ENCODE measurements at regions not wholly inside any gene's neighbourhood (a gene's known extent, or its start where the extent isn't known, plus 50 kb on each side); places are given as distances from the start of the nearest gene placed in this dataset.

DNA sequence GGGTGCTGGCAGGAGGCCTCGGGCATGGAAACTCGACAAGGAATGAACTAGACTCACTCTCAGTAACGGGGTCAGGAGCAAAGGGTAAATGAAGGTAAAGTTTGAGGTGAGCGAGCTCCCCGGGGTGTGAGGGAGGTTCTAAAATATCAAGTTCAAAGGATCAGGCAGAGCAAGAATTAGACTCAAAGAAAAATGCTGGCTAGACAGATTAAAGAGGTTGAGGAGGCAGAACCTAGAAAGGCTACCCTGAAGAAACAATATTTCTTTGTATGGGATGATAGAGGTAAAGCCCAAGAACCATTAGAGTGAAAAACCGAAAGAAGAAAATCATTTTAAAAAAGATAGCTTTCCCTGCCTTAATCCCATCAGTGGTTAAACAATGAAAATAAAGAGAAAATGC, 386.7 kb upstream of the MEF2C start:
- TF ChIP-seq POLR2A (IDR thresholded peaks at IDR 0.05; ENCODE audit: low read depth, low read length) (no peak), POLR2AphosphoS5 (IDR thresholded peaks at IDR 0.05; ENCODE audit: low read depth, low read length) (no peak)

All from GM12892 (cell line).